AG10803 (cell line): ENCODE measurements at regions not wholly inside any gene's neighbourhood (a gene's known extent, or its start where the extent isn't known, plus 50 kb on each side); places are given as distances from the start of the nearest gene placed in this dataset.

Source experiments
- DNase-seq: peaks from one replicate; pipeline ENCODE4 v3.0.0; 2010; ENCODE audit warnings: low read depth
- H3K4me3 ChIP-seq: 2 replicates; pipeline ENCODE4 v1.5.1; 2011; ENCODE audit warnings: mild to moderate bottlenecking, low read length, control low read depth
- CTCF ChIP-seq: conservative IDR thresholded peaks from 2 replicates; pipeline ENCODE4 v1.5.1; 2011; ENCODE audit warnings: mild to moderate bottlenecking, low read length, control low read depth, inconsistent platforms

- no peak for TF ChIP-seq CTCF
- DNase-seq = no peak
- no peak overlapping the region for H3K4me3 ChIP-seq
Observed at GRCh38 chr2:44884231-44884630, 57.3 kb upstream of the SIX3 start.

- H3K4me3 ChIP-seq = no peak overlapping the region
- no peak for TF ChIP-seq CTCF
- DNase-seq = no peak
Observed at GRCh38 chr2:44884677-44885076, 56.8 kb upstream of the SIX3 start.

- H3K4me3 ChIP-seq = no peak overlapping the region
Observed at GRCh38 chr2:44886414-44886813, 55.1 kb upstream of the SIX3 start.

GRCh38 chr2:44889096-44889495 is 52.4 kb upstream of the SIX3 start:
- no peak for DNase-seq
- TF ChIP-seq CTCF = no peak
- H3K4me3 ChIP-seq = no peak overlapping the region

More at GRCh38 chr2:44886414-44886813, 55.1 kb upstream of the SIX3 start:
- peak; percentile 18 for DNase-seq
- no peak for TF ChIP-seq CTCF
